Adrenal gland (tissue), 5 donors: ENCODE measurements at regions not wholly inside any gene's neighbourhood (a gene's known extent, or its start where the extent isn't known, plus 50 kb on each side); places are given as distances from the start of the nearest gene placed in this dataset.

ENCODE experiments used
- POLR2A ChIP-seq, 2 donors: fragments of 450-650 bp; IDR thresholded peaks; one replicate each; pipeline ENCODE4 v1.6.1; 2017; ENCODE audit warnings: antibody characterized with exemption in 2 of 2, mild to moderate bottlenecking in 2 of 2, moderate library complexity in 1 of 2
- TF ChIP-seq, protein P1 (sequence below), 6 experiments: fragments of 450-650 bp in 4 of 6; fragments of 200-600 bp in 2 of 6; sonication (generic) in 1 of 6; IDR thresholded peaks; 1 replicate in 5 of 6; 2 replicates in 1 of 6; pipeline versions ENCODE4 v1.5.1 to v1.8.0; 2016 to 2021; ENCODE audit warnings: antibody characterized with exemption in 6 of 6, mild to moderate bottlenecking in 2 of 6, moderate library complexity in 1 of 6
- donor health status: DM: no; HTN: no; CAD: no.

DNA sequence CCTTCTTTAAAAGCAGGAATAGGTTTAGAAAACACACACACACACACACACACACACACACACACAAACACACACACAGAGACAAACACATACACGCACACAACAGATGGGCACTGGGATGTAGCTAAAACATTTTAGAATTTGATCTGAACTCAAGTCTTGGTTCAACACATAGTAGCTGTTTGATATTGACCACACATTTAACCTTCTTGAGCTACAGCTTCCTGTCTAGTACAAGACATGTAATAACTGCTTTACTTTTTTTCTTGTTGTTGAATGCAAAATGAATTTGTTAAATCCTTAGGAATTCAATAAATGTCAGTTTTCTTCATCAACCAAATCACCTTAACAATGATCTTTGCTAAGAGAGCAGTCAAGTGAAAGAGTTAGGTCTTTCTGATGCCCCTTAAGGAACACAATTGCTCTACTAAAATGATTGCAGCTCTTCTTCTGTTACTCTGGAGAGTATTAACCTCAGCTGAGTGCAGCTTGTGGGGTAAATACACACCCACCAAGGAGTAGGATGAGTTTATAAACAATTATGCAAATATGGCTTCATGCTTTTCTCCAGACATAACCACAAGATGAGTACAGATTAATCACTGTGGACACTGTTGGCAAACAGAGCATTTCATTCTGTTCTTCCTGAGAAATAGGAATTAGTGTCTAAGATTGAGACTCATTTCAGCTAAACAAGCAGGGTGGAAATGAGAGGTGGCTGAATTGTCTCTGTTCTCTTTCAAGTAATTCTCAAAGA is 302.9 kb upstream of the PAPPA start:
- no peak for TF ChIP-seq POLR2A (IDR thresholded peaks at IDR 0.05)
- TF ChIP-seq, protein P1, sequence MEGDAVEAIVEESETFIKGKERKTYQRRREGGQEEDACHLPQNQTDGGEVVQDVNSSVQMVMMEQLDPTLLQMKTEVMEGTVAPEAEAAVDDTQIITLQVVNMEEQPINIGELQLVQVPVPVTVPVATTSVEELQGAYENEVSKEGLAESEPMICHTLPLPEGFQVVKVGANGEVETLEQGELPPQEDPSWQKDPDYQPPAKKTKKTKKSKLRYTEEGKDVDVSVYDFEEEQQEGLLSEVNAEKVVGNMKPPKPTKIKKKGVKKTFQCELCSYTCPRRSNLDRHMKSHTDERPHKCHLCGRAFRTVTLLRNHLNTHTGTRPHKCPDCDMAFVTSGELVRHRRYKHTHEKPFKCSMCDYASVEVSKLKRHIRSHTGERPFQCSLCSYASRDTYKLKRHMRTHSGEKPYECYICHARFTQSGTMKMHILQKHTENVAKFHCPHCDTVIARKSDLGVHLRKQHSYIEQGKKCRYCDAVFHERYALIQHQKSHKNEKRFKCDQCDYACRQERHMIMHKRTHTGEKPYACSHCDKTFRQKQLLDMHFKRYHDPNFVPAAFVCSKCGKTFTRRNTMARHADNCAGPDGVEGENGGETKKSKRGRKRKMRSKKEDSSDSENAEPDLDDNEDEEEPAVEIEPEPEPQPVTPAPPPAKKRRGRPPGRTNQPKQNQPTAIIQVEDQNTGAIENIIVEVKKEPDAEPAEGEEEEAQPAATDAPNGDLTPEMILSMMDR (IDR thresholded peaks at IDR 0.05) = no peak
